A172 (cell line): ENCODE measurements at regions not wholly inside any gene's neighbourhood (a gene's known extent, or its start where the extent isn't known, plus 50 kb on each side); places are given as distances from the start of the nearest gene placed in this dataset.
A peak's percentile ranks its signal among the peaks of the same experiment; 100 is the strongest.
"Not testable (repeated sequence)": the region's sequence is repeated elsewhere in the genome, so short reads cannot be mapped to it uniquely, and the experiment has no call there.

Source experiments
- DNase-seq: peaks from one replicate; pipeline ENCODE4 v3.0.0-alpha.2; 2015; ENCODE audit warnings: low spot score

- DNase-seq: no peak
These were observed 100.2 kb upstream of the CXCL13 start for GRCh38 chr4:77505275-77505957.

DNA sequence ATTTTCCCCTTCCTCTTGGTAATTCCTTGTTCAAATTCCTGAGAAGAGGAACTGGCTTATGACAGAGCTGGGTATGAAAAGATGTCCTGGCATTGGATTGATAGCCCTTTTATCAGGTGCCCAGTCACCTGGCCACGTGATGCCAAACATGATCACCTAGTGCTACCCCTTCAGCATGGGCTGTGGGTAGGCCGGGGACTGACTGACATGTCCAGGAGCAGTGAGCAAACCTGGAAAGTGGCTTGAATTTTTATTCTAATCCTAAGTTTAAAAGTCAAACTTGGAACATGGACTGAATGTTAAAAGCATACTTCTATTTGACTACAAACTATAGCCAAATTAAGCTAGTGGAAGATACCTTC lies 99.7 kb upstream of the CXCL13 start:
- DNase-seq: no peak

- DNase-seq: no peak
These were observed 95.3 kb upstream of the CXCL13 start for GRCh38 chr4:77510367-77510766.

DNA sequence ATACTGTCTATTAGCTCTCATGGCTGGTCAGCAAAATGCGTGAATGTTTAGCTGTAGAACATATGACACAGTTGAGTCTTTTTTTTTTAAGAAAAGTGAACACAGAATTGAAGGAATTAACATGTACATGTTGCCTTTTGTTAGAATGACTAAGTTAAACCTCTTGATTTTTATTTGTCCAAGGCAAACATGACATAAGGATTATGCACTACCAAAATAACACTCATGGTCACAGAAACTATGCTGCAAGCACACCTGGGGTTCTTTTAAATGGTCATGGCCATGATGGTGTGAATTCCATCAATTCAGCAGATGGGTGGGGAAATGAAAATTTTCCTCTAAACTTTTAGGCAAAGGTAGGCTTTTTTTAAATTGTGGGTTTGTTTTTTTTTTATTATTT lies 80.1 kb upstream of the CXCL13 start:
- no peak for DNase-seq

DNA sequence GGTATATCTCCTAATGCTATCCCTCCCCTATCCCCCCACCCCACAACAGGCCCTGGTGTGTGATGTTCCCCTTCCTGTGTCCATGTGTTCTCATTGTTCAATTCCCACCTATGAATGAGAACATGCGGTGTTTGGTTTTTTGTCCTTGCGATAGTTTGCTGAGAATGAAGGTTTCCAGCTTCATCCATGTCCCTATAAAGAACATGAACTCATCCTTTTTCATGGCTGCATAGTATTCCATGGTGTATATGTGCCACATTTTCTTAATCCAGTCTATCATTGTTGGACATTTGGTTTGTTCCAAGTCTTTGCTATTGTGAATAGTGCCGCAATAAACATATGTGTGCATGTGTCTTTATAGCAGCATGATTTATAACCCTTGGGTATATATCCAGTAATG lies 77.7 kb upstream of the CXCL13 start:
- not testable (repeated sequence) for DNase-seq

- peak; percentile 65 for DNase-seq
These were observed 67.5 kb upstream of the CXCL13 start for GRCh38 chr4:77538144-77538543.

DNA sequence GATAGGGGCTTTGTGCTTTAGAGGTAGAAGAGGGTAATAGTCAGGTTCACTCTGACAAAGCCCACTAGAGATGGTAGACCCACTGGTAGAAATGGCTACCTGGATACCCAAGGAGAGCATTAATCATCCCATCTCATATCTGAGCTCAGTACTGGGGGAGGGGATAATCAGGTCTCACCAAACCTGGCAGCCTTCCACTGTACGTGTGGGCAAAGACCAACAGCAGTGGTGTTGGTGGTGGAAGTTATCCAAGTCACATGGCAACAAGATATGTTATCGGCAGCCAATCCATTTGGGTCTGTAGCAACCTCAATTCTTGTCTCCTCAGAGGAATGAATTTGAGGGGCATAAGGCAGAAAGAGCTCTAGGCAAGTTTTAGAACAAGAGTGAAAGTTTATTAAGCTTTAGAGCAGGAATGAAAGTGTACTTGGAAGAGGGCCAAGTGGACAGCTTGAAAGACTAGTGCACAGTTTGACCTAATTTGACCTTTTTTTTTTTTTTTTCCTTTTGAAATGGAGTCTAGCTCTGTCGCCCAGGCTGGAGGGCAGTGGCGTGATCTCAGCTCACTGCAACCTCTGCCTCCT lies 67.0 kb upstream of the CXCL13 start:
- DNase-seq: peak; percentile 24
